Neural cell (in vitro differentiated cells): ENCODE measurements at regions not wholly inside any gene's neighbourhood (a gene's known extent, or its start where the extent isn't known, plus 50 kb on each side); places are given as distances from the start of the nearest gene placed in this dataset.

Source experiments
- H2AFZ ChIP-seq: fragments of 200-600, 300-800 bp; sonication (generic), shearing (Covaris generic); 2 replicates; pipeline ENCODE4 v1.6.0; 2014; ENCODE audit warnings: low read depth, mild to moderate bottlenecking, antibody characterized with exemption, low read length, moderate library complexity
- H3F3A ChIP-seq: fragments of 200-600 bp; shearing (Covaris generic); 2 replicates; pipeline ENCODE4 v1.6.1; 2016; ENCODE audit warnings: mild to moderate bottlenecking, moderate library complexity, mixed read lengths, antibody characterized with exemption, low read length; ENCODE audit not compliant: insufficient read depth, poor library complexity, severe bottlenecking
- H3K27ac ChIP-seq: fragments of 200-600, 300-800 bp; sonication (generic), shearing (Covaris generic); 2 replicates; pipeline ENCODE4 v1.5.1; 2014; ENCODE audit warnings: mild to moderate bottlenecking, low read length, moderate library complexity
- H3K27me3 ChIP-seq: fragments of 300-800, 200-600 bp; sonication (generic), shearing (Covaris generic); 2 replicates; pipeline ENCODE4 v1.6.0; 2014; ENCODE audit warnings: mild to moderate bottlenecking, low read depth, low read length, moderate library complexity; ENCODE audit not compliant: insufficient read depth
- H3K36me3 ChIP-seq: fragments of 300-800, 200-600 bp; sonication (generic), shearing (Covaris generic); 2 replicates; pipeline ENCODE4 v1.5.1; 2014; ENCODE audit warnings: mild to moderate bottlenecking, antibody characterized with exemption, low read length, moderate library complexity; ENCODE audit not compliant: insufficient read depth
- H3K4me2 ChIP-seq: fragments of 300-800, 200-600 bp; sonication (generic), shearing (Covaris generic); 2 replicates; pipeline ENCODE4 v1.6.0; 2014; ENCODE audit warnings: mild to moderate bottlenecking, low read length
- H3K4me3 ChIP-seq: fragments of 300-800, 200-600 bp; sonication (generic), shearing (Covaris generic); 2 replicates; pipeline ENCODE4 v1.5.1; 2014; ENCODE audit warnings: mild to moderate bottlenecking, low read length, moderate library complexity
- H3K79me2 ChIP-seq: fragments of 200-600 bp; shearing (Covaris generic); replicated peaks from 2 replicates; pipeline ENCODE4 v1.6.0; 2014; ENCODE audit warnings: mild to moderate bottlenecking, low read length, moderate library complexity; ENCODE audit not compliant: insufficient read depth
- H3K9ac ChIP-seq: fragments of 300-800, 200-600 bp; sonication (generic), shearing (Covaris generic); 2 replicates; pipeline ENCODE4 v1.6.1; 2016; ENCODE audit warnings: mild to moderate bottlenecking, low read length, mixed read lengths
- H3K9me2 ChIP-seq: fragments of 200-600 bp; shearing (Covaris generic); 2 replicates; pipeline ENCODE4 v1.6.1; 2016; ENCODE audit warnings: mild to moderate bottlenecking, low read length, mixed read lengths; ENCODE audit not compliant: insufficient read depth
- H3K9me3 ChIP-seq: fragments of 200-600, 300-800 bp; sonication (generic), shearing (Covaris generic); 2 replicates; pipeline ENCODE4 v1.6.1; 2016; ENCODE audit warnings: mild to moderate bottlenecking, mixed run types, low read length, moderate library complexity, mixed read lengths
- H4K20me1 ChIP-seq: fragments of 200-600 bp; shearing (Covaris generic); 2 replicates; pipeline ENCODE4 v1.6.1; 2016; ENCODE audit warnings: mild to moderate bottlenecking, mixed run types; ENCODE audit not compliant: insufficient read depth
- CTCF ChIP-seq: fragments of 450-650 bp; IDR thresholded peaks from 2 replicates; pipeline ENCODE4 v1.5.1; 2014; ENCODE audit warnings: antibody characterized with exemption, mild to moderate bottlenecking, moderate library complexity; ENCODE audit not compliant: poor library complexity, severe bottlenecking
- EP300 ChIP-seq: fragments of 450-650 bp; conservative IDR thresholded peaks from 2 replicates; pipeline ENCODE4 v1.6.1; 2014; ENCODE audit warnings: antibody characterized with exemption, mild to moderate bottlenecking, moderate library complexity; ENCODE audit not compliant: poor library complexity, severe bottlenecking
- EZH2 ChIP-seq: fragments of 200-600, 300-800 bp; shearing (Covaris generic), sonication (generic); IDR thresholded peaks from 2 replicates; pipeline ENCODE4 v1.6.1; 2014; ENCODE audit warnings: antibody characterized with exemption, low read length, borderline replicate concordance, mild to moderate bottlenecking; ENCODE audit not compliant: insufficient read depth, poor library complexity, severe bottlenecking
- MXI1 ChIP-seq: fragments of 450-650 bp; conservative IDR thresholded peaks from 2 replicates; pipeline ENCODE4 v1.6.1; 2014; ENCODE audit warnings: antibody characterized with exemption, mild to moderate bottlenecking; ENCODE audit not compliant: poor library complexity, severe bottlenecking
- POLR2AphosphoS5 ChIP-seq: IDR thresholded peaks from 2 replicates; pipeline ENCODE4 v1.6.1; 2012
- RAD21 ChIP-seq: fragments of 450-650 bp; conservative IDR thresholded peaks from 2 replicates; pipeline ENCODE4 v1.6.1; 2014; ENCODE audit warnings: antibody characterized with exemption, mild to moderate bottlenecking, moderate library complexity
- SMC3 ChIP-seq: fragments of 450-650 bp; conservative IDR thresholded peaks from 2 replicates; pipeline ENCODE4 v1.6.1; 2014; ENCODE audit warnings: antibody characterized with exemption, mild to moderate bottlenecking, moderate library complexity; ENCODE audit not compliant: poor library complexity
- TAF1 ChIP-seq: IDR thresholded peaks from 2 replicates; pipeline ENCODE4 v1.6.1; 2012; ENCODE audit warnings: low read depth
- TF ChIP-seq, protein P1 (sequence below): IDR thresholded peaks from 2 replicates; pipeline ENCODE4 v1.6.1; 2012; ENCODE audit warnings: borderline replicate concordance

- Histone ChIP-seq H3K4me3 (no peak overlapping the region), H3F3A (no peaks in the 10 kb centered on the region), H3K27ac (no peak overlapping the region), H3K9me2 (no peaks in the 10 kb centered on the region), H3K79me2 (no peaks in the 10 kb centered on the region), H3K36me3 (no peaks in the 10 kb centered on the region), H3K27me3 (no peaks in the 10 kb centered on the region), H4K20me1 (no peaks in the 10 kb centered on the region), H3K4me2 (no peak overlapping the region), H3K9ac (no peak overlapping the region), H2AFZ (no peak overlapping the region), H3K9me3 (no peaks in the 10 kb centered on the region)
- TF ChIP-seq CTCF (no peak), TAF1 (no peak), POLR2AphosphoS5 (no peak), SMC3 (no peak), MXI1 (no peak), EP300 (no peak), EZH2 (no peak), RAD21 (no peak)
- TF ChIP-seq, protein P1, sequence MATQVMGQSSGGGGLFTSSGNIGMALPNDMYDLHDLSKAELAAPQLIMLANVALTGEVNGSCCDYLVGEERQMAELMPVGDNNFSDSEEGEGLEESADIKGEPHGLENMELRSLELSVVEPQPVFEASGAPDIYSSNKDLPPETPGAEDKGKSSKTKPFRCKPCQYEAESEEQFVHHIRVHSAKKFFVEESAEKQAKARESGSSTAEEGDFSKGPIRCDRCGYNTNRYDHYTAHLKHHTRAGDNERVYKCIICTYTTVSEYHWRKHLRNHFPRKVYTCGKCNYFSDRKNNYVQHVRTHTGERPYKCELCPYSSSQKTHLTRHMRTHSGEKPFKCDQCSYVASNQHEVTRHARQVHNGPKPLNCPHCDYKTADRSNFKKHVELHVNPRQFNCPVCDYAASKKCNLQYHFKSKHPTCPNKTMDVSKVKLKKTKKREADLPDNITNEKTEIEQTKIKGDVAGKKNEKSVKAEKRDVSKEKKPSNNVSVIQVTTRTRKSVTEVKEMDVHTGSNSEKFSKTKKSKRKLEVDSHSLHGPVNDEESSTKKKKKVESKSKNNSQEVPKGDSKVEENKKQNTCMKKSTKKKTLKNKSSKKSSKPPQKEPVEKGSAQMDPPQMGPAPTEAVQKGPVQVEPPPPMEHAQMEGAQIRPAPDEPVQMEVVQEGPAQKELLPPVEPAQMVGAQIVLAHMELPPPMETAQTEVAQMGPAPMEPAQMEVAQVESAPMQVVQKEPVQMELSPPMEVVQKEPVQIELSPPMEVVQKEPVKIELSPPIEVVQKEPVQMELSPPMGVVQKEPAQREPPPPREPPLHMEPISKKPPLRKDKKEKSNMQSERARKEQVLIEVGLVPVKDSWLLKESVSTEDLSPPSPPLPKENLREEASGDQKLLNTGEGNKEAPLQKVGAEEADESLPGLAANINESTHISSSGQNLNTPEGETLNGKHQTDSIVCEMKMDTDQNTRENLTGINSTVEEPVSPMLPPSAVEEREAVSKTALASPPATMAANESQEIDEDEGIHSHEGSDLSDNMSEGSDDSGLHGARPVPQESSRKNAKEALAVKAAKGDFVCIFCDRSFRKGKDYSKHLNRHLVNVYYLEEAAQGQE: no peak
These were observed 320.4 kb upstream of the CDH4 start for GRCh38 chr20:60931696-60932095.

- Histone ChIP-seq H3F3A (no peaks in the 10 kb centered on the region), H3K79me2 (no peaks in the 10 kb centered on the region), H3K4me3 (no peak overlapping the region), H2AFZ (no peak overlapping the region), H3K27ac (no peak overlapping the region), H3K9me2 (no peaks in the 10 kb centered on the region), H3K4me2 (no peak overlapping the region), H4K20me1 (no peaks in the 10 kb centered on the region), H3K9me3 (no peaks in the 10 kb centered on the region), H3K9ac (no peak overlapping the region), H3K27me3 (no peaks in the 10 kb centered on the region), H3K36me3 (no peaks in the 10 kb centered on the region)
- TF ChIP-seq MXI1: no peak
- no peak for TF ChIP-seq RAD21
- TF ChIP-seq EZH2: no peak
- TF ChIP-seq TAF1: no peak
- TF ChIP-seq, protein P1: no peak
- TF ChIP-seq CTCF: no peak
These were observed 317.3 kb upstream of the CDH4 start for GRCh38 chr20:60934724-60935123.
